Spleen (tissue), 11 donors: ENCODE measurements at regions not wholly inside any gene's neighbourhood (a gene's known extent, or its start where the extent isn't known, plus 50 kb on each side); places are given as distances from the start of the nearest gene placed in this dataset.

ENCODE experiments used
- DNase-seq: peaks from one replicate; pipeline ENCODE4 v3.0.0-alpha.2; 2020
- H3K27ac ChIP-seq, 8 donors: fragments of 200-600 bp; sonication (generic) in 7 of 8; 1 replicate in 4 of 8; 2 replicates in 4 of 8; pipeline versions ENCODE4 v1.5.0 to v1.8.0; 2016 to 2021; ENCODE audit warnings: inconsistent platforms in 4 of 8, mild to moderate bottlenecking in 4 of 8, moderate library complexity in 1 of 8
- H3K27me3 ChIP-seq, 7 donors: fragments of 200-600 bp; sonication (generic) in 6 of 7; replicated peaks in 1 of 7; 1 replicate in 4 of 7; 2 replicates in 3 of 7; pipeline versions ENCODE4 v1.5.0 to v1.8.0; 2016 to 2021; ENCODE audit warnings: inconsistent platforms in 3 of 7, mild to moderate bottlenecking in 1 of 7
- H3K36me3 ChIP-seq, 6 donors: fragments of 200-600 bp; sonication (generic) in 5 of 6; 1 replicate in 4 of 6; 2 replicates in 2 of 6; pipeline versions ENCODE4 v1.5.0 to v1.8.0; 2016 to 2021; ENCODE audit warnings: inconsistent platforms in 2 of 6
- H3K4me1 ChIP-seq, 6 donors: fragments of 200-600 bp; sonication (generic) in 5 of 6; 1 replicate in 3 of 6; 2 replicates in 3 of 6; pipeline versions ENCODE4 v1.5.0 to v1.8.0; 2016 to 2021; ENCODE audit warnings: inconsistent platforms in 3 of 6
- H3K4me3 ChIP-seq, 8 donors: fragments of 200-600 bp; sonication (generic) in 7 of 8; 1 replicate in 4 of 8; 2 replicates in 4 of 8; pipeline versions ENCODE4 v1.5.0 to v1.8.0; 2016 to 2021; ENCODE audit warnings: inconsistent platforms in 4 of 8, mild to moderate bottlenecking in 4 of 8, moderate library complexity in 2 of 8
- H3K9me3 ChIP-seq, 8 donors: fragments of 200-600 bp; sonication (generic) in 7 of 8; 1 replicate in 4 of 8; 2 replicates in 4 of 8; pipeline versions ENCODE4 v1.5.0 to v1.8.0; 2016 to 2021; ENCODE audit warnings: inconsistent platforms in 4 of 8
- POLR2A ChIP-seq, 3 donors: fragments of 450-650 bp; IDR thresholded peaks; one replicate each; pipeline ENCODE4 v1.5.1; 2017; ENCODE audit warnings: antibody characterized with exemption in 3 of 3, mild to moderate bottlenecking in 1 of 3
- POLR2AphosphoS5 ChIP-seq, 3 donors: sonication (generic); formaldehyde crosslinking; IDR thresholded peaks; one replicate each; pipeline ENCODE4 v1.5.1; 2017; ENCODE audit warnings: antibody characterized with exemption in 3 of 3
- WGBS, 5 donors: extraction: QIAGEN DNeasy Blood & Tissue Kit in 3 of 5; methylation state at CpG; one replicate each; pipeline versions ENCODE4 v1.1.5 to v1.1.7; 2013 to 2018; 5-methylcytosine and 5-hydroxymethylcytosine counted together
- intact Hi-C: fragments of 100-400 bp; cut with DNase I; formaldehyde crosslinking; loops from one replicate; pipeline ENCODE4 v1.15.0; 2023; ENCODE audit warnings: low total_unique reads
- TF ChIP-seq, protein P1 (sequence below), 11 experiments: fragments of 200-600 bp in 7 of 11; fragments of 450-650 bp in 4 of 11; sonication (generic) in 4 of 11; IDR thresholded peaks in 8 of 11; conservative IDR thresholded peaks in 3 of 11; 1 replicate in 7 of 11; 2 replicates in 4 of 11; pipeline versions ENCODE4 v1.4.0 to v1.8.0; 2016 to 2021; ENCODE audit warnings: antibody characterized with exemption in 11 of 11, inconsistent platforms in 4 of 11, mild to moderate bottlenecking in 1 of 11
- donor health status: healthy with polysubstance abuse.
- donor health status: DM: no; HTN: no; CAD: no; lungs with moderate emphysema.
- donor health status: DM: no; HTN: no; CAD: no.
- donor health status: Bipolar disorder and iron deficiency.
- donor health status: healthy.
- donor health status: DM: no; HTN: no; CAD: no.
- donor health status: DM: yes; HTN: yes; CAD: no.

DNA sequence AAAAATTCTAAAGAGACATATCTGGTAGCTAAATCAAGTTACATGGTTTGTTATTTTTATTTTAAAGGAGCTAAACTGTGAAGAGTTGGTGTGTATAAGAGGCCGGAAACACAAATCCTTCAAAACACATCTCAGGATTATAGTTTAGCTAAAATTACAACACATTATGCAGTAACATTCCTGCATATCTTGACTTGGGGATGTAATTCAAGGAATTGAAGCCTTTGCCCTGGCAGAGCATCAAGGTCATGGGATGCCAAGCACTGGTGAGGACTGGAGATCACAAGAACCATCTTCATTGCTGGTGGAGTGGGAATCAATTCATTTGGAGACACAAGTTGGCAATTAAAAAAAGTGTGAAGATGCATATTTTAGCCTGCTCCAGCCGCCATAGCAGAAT is 86.8 kb upstream of the LSM6 start:
- no peak for TF ChIP-seq POLR2AphosphoS5 (IDR thresholded peaks at IDR 0.05)
- TF ChIP-seq, protein P1, sequence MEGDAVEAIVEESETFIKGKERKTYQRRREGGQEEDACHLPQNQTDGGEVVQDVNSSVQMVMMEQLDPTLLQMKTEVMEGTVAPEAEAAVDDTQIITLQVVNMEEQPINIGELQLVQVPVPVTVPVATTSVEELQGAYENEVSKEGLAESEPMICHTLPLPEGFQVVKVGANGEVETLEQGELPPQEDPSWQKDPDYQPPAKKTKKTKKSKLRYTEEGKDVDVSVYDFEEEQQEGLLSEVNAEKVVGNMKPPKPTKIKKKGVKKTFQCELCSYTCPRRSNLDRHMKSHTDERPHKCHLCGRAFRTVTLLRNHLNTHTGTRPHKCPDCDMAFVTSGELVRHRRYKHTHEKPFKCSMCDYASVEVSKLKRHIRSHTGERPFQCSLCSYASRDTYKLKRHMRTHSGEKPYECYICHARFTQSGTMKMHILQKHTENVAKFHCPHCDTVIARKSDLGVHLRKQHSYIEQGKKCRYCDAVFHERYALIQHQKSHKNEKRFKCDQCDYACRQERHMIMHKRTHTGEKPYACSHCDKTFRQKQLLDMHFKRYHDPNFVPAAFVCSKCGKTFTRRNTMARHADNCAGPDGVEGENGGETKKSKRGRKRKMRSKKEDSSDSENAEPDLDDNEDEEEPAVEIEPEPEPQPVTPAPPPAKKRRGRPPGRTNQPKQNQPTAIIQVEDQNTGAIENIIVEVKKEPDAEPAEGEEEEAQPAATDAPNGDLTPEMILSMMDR (IDR thresholded peaks at IDR 0.05 in 8 of 11, conservative IDR thresholded peaks at IDR 0.05 in 3 of 11), result no peak
- TF ChIP-seq POLR2A (IDR thresholded peaks at IDR 0.05), result no peak
- intact Hi-C loops, result no loop called here
- Histone ChIP-seq H3K36me3 (no peaks in the 10 kb centered on the region), H3K4me1 (peaks cover 0 to 3% (median 0%) of the 10 kb centered on the region in 6 donors), H3K27ac (no peak overlapping the region), H3K27me3 (no peaks in the 10 kb centered on the region), H3K4me3 (no peak overlapping the region), H3K9me3 (no peaks in the 10 kb centered on the region)
- DNase-seq, result no peak
- 89 to 100% (median 95%) methylated on average over 2 of the region's 2 CpGs for WGBS, 5 donors

DNA sequence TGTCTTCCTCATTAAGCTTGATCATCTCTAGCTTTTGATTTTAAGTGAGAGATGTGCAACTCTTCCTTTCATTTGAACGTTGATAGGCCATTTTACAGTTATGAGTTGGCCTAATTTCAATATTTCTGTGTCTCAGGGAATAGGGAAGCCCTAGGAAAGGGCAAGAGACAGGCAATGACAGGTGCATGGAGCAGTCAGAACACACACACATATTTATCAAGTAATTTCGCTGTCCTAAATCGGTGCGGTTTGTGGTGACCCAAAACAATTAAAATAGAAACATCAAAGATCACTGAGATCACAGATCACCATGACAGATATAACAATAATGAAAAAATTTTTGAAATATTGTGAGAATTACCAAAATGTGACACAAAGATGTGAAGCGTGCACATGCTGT is 87.7 kb upstream of the LSM6 start:
- 87 to 89% (median 89%) methylated on average over 5 of the region's 5 CpGs for WGBS, 5 donors
- no peak overlapping the region for H3K4me3 ChIP-seq
- no peaks in the 10 kb centered on the region for H3K27me3 ChIP-seq
- intact Hi-C loops, result no loop called here
- no peak for TF ChIP-seq POLR2A (IDR thresholded peaks at IDR 0.05)
- TF ChIP-seq POLR2AphosphoS5 (IDR thresholded peaks at IDR 0.05), result no peak
- TF ChIP-seq, protein P1 (IDR thresholded peaks at IDR 0.05 in 8 of 11, conservative IDR thresholded peaks at IDR 0.05 in 3 of 11), result no peak
- H3K27ac ChIP-seq, result no peak overlapping the region
- H3K36me3 ChIP-seq, result no peaks in the 10 kb centered on the region
- H3K4me1 ChIP-seq, result peaks cover 0 to 3% (median 0%) of the 10 kb centered on the region in 6 donors
- no peaks in the 10 kb centered on the region for H3K9me3 ChIP-seq
- DNase-seq, result no peak

DNA sequence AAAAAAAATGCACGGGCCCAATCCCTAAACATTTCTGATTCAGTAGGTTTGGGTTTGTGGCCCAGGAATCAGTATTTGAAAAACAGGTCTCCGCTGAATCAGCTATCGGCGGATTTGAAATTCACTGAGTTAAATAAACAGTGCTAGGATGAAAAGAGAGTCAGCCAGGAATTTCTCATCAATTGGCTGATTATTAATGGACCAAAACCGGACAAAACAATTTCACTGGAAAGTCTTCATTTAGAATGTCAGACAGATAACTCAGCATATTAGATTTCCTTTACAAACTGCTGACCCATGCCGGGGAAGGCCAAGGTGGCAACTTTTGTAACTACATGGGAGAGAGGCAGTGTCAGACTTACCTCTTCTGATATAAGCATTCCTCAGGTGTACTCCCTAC is 99.4 kb upstream of the LSM6 start:
- 90 to 95% (median 92%) methylated on average over 6 of the region's 6 CpGs for WGBS, 5 donors
- Histone ChIP-seq H3K4me1 (peaks cover 0 to 9% (median 0%) of the 10 kb centered on the region in 6 donors), H3K9me3 (no peaks in the 10 kb centered on the region), H3K4me3 (no peak overlapping the region), H3K36me3 (no peaks in the 10 kb centered on the region), H3K27me3 (peaks cover 0 to 3% (median 0%) of the 10 kb centered on the region in 7 donors), H3K27ac (no peak overlapping the region)
- intact Hi-C loops, result no loop called here
- no peak for DNase-seq
- TF ChIP-seq, protein P1 (IDR thresholded peaks at IDR 0.05 in 8 of 11, conservative IDR thresholded peaks at IDR 0.05 in 3 of 11), result no peak
- TF ChIP-seq POLR2AphosphoS5 (IDR thresholded peaks at IDR 0.05) (no peak), POLR2A (IDR thresholded peaks at IDR 0.05) (no peak)

DNA sequence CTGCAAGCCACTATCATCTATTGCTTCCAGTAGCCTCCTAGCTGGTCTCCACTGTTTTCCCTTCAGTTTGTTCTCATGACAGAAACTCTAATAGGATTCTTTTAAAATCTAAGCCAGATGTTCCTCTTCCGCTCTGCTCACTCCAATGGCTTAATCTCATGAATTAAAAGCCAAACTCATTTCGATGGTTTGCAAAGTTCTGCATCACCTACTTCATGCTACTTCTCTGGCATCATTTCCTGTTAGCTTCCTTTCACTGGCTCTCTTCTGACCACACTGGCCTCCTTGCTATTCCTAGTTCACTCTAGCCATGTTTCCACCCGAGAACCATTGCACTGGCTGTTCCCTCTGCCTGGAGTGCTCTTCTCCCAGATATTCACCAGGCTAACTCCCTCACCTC is 102.0 kb upstream of the LSM6 start:
- TF ChIP-seq, protein P1 (IDR thresholded peaks at IDR 0.05 in 8 of 11, conservative IDR thresholded peaks at IDR 0.05 in 3 of 11), result no peak
- TF ChIP-seq POLR2A (IDR thresholded peaks at IDR 0.05) (no peak), POLR2AphosphoS5 (IDR thresholded peaks at IDR 0.05) (no peak)
- H3K27me3 ChIP-seq, result peaks cover 0 to 3% (median 0%) of the 10 kb centered on the region in 7 donors
- DNase-seq, result no peak
- WGBS, 5 donors, result 40 to 58% (median 50%) methylated on average over 3 of the region's 3 CpGs
- peaks cover 0 to 9% (median 0%) of the 10 kb centered on the region in 6 donors for H3K4me1 ChIP-seq
- no peak overlapping the region for H3K27ac ChIP-seq
- H3K9me3 ChIP-seq, result no peaks in the 10 kb centered on the region
- H3K36me3 ChIP-seq, result no peaks in the 10 kb centered on the region
- intact Hi-C loops, result no loop called here
- H3K4me3 ChIP-seq, result no peak overlapping the region
